ENCODE measurements at regions not wholly inside any gene's neighbourhood (a gene's known extent, or its start where the extent isn't known, plus 50 kb on each side); places are given as distances from the start of the nearest gene placed in this dataset.

GRCh38 chr6:145312481-145312880 is 422.8 kb downstream of the EPM2A start:
- TF ChIP-seq USF2 (CRISPR knock-in tag; IDR thresholded peaks at IDR 0.05) (no peak), CTCF (IDR thresholded peaks at IDR 0.05) (no peak), E2F1 (CRISPR knock-in tag; IDR thresholded peaks at IDR 0.05) (no peak), E2F4 (CRISPR knock-in tag; IDR thresholded peaks at IDR 0.05; ENCODE audit: borderline replicate concordance, low read depth) (no peak), ZNF425 (CRISPR knock-in tag; conservative IDR thresholded peaks at IDR 0.05) (no peak), ETV6 (CRISPR knock-in tag; IDR thresholded peaks at IDR 0.05) (no peak), NR1H2 (CRISPR knock-in tag; IDR thresholded peaks at IDR 0.05) (no peak), E2F5 (CRISPR knock-in tag; IDR thresholded peaks at IDR 0.05) (no peak)

Measured in WTC11 (cell line).